OCI-M2 (cell line): ENCODE measurements at regions not wholly inside any gene's neighbourhood (a gene's known extent, or its start where the extent isn't known, plus 50 kb on each side); places are given as distances from the start of the nearest gene placed in this dataset.

Experiments used
- DNase-seq: peaks from one replicate; lab custom pipeline; 2025; ENCODE audit not compliant: unreplicated experiment; lab: John Stamatoyannopoulos, UW

DNA sequence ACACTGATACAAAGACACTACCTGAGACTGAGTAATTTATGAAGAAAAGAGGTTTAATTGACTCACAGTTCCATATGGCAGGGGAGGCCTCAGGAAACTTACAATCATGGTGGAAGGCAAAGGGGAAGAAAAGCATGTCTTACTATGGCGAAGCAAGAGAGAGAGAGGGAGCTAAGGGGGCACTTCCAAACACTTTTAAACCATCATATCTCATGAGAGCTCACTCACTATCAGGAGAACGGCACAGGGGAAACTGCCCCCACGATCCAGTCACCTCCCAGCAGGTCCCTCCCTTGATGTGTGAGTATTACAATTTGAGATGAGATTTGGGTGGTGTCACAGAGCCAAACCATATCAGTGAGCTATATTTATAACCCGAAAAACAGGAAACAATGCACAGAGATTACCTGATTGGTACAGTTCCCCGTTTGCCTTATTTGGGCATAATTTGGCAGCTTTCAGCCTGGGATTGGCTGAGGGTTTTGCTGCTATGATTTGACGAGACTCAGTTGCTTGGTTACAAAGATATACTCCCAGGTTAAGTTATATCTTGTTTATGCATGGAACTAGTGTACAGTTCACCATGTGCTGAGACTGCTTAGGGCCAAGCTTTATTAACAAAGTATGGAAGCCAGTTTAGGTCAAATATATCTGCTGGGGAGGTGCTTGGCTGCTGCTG lies 184.2 kb downstream of the NR2F2 start:
- no peak for DNase-seq

DNA sequence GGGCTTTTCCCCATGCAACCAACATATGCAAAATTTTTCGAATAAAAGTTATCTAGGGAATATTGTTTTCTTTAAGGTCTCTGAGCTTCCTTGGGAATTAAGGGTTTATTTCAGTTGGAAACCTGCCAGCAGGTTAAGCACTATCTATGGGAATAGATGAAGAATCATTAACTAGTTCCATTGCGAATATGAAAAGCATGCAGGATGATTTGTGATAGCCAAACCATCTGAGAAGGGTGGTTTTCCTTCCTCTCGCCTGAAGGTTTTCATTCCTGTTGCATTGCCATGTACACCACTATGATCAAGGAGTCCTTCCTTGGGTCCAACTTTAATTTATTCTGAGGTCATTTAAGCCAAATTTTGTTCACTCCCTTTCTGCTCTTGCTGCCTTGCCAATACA lies 184.9 kb downstream of the NR2F2 start:
- DNase-seq = no peak

DNA sequence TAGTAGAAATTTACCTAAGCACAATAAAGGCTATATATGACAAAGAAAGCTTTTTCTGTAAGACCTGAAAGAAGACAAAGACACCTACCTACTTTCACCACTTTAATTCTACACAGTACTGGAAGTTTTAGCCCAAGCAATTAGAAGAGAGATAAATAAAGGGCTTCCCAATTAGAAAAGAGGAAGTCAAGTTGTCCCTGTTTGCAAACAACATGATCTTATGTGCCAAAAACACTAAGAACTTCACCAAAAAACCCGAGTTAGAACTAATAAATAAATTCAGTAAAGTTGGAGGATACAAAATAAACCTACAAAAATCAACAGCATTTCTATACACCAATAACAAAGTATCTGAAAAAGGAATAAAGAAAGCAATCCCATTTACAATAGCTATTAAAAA lies 190.9 kb downstream of the NR2F2 start:
- DNase-seq = no peak

DNA sequence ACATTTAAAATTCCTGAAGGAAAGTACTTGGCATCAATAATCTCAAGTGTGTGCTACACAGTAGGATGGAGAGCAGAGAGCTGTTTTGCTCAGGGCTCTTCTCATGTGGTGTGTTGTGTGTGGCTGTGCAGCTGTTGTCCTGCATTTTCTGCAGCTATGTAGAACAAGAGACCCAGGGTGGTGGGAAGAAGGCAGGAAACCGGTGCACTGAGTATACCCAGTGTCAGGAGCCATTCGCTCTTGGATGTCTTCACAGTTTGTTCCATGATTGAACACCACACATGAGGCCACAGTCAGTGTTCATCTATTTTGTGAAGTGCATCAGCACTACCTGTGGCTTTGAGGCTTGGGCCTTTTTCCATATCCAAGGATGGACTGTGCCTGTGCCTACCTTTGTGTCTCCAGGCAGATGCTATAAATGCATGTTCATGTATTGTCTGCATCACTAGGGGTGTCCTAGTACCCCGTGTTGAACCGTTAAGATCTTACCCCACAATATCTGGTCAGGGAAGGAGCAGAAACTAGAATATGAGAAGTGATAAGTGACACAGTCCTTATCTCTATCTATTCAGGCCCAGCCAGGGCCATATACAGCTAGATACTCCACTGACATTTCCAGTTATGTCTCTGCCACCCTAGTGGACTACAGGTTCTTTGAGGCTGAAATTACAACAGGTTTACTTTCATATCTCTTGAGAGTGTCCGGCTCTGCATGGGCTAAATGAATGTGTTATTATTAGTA lies 194.3 kb downstream of the NR2F2 start:
- no peak for DNase-seq

DNA sequence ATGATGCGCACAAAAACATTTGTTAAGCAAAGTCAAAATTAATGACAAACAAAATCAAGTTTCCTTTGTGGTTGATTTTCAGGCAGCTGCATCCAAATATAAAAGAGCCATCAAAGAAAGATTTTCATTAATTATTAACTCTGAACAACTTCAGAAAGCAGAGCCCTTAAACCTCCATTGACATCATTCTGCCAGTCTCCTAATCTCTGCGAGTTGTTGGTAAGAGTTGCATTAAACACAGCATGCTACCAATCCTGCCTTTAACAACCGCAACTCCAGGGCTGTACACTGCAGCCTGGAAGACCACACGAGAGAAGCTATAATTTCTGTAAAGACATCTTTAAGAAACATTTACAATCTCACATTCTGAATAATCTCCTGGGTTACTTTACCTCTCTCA lies 204.6 kb downstream of the NR2F2 start:
- DNase-seq = no peak

DNA sequence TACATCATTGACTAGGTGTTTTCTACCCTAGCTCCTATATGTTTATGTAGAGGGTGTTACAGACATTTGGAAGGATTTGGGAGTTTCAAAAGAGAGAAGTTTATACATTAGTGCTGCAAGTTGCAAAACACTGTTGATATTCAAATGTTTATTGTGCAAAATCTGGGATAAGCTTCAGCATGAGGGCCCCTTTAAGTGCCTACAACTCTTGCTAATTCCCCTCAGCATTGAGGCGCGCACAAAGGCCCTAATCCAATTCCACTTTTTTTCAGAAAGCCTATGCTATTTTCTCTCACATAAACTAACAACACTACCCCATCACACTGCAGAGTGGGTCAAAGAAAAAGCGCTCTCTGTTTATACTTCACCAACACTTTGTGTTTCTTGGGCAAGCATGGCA lies 208.0 kb downstream of the NR2F2 start:
- no peak for DNase-seq

DNA sequence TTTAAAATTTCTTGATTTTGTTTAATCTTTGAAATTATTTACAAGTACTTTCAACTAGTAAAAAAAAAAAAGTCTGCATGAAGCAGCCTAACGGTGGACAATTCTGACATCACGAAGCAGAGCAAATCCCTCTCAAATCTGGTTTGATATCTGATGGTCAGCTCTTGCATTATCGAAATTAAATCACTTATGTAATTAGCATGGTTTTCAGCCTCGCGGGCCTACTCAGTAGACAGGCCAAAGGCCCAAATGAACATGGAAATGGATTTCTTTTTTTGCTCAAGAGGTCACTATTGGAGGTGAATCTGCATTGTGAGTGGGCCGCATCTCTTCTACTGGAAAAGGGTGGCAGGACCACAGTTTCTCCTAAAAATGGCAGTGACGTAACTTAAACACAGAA lies 209.8 kb downstream of the NR2F2 start:
- no peak for DNase-seq

DNA sequence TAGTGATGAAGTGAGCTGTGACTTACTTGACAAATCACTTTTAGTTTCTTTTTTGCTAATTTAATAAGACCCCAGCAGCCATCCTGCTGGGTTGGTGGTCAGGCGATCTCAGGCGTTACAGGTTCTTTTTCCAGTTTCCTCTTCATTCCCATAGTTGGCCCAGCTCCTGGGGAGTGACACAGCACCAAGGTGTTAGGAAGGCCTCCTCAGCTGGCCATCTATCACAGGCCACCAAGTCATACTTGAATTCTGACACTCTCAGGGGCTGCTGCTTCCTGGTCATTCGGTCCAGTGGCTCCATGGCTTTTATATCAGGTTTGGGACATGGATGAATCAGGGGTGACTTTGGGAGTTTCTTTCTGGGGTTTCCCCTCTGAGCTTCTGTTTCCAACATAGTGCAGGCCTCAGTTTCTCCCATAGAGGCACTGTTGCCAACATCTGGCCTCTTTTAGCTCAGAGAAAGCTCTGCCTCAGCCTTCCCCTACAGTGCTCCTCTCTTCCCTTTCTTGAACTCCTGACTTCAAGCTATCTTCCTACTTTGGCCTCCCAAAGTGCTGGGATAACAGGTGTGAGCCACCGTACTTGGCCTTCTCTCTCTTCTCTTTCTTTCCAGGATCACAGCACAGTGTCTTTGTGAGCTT lies 211.8 kb downstream of the NR2F2 start:
- DNase-seq = no peak

DNA sequence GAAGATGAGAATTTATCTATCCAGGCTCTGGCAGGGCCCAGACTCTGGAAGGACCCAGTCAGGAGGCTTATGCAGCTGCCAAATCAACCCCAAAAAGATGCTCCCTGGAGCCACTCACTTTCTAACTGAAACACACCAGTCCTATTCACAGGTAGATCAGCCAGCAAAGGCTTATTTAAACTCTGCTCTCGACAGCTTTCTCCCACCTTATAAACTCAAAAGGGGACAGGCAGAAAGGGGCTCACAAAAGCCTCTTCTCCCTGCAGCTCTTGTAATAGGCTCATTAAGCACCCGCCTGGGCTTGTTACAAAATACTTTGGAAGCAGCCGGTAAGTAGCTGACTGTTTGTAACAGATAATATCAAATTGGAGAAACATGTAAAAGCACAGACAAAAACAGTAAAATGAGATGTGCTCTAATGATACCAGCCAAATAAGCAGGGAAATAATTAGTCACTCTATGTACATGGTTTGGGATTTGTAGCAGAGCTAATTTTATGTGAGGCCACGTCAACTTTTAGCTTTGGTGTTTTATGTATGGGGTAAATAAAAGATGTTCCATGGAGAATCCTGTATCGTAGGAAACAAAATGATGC lies 213.8 kb downstream of the NR2F2 start:
- DNase-seq = no peak

DNA sequence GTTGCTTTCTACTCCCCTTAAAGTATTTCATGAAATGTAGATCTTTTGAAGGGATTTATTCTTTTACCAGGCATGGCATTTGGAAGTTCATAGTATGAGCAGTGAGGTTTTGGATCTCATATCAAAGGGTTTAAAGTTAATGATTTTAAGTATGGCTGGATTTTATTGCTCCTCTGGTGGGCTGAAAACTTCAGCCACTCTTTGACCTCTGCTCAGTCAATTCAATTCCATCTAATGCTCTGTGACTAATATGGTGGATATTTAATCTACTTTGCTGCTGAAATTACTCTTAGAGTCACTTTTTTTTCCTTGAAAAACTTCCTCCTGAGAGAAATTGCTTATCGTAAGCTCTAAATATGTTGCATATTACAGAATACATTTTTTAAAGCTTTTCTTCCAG lies 218.6 kb downstream of the NR2F2 start:
- DNase-seq = no peak

DNA sequence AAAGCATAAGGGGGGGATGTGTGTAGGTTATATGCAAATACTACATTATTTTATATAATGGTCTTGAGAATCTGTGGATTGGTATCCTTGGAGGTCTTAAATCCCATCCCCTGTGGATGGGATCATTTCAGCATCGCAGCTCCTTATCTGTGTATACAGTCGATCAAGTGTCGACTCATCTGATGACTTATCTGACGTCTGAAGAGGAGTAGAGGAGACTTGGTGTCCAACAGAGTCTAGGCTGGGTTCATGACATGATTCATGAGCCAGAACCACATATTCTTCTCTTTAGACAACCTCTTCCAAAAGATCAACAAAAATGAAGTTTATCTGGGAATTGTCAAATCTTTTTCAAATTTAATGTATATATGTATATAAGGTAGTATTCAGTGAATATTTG lies 220.7 kb downstream of the NR2F2 start:
- DNase-seq = no peak

DNA sequence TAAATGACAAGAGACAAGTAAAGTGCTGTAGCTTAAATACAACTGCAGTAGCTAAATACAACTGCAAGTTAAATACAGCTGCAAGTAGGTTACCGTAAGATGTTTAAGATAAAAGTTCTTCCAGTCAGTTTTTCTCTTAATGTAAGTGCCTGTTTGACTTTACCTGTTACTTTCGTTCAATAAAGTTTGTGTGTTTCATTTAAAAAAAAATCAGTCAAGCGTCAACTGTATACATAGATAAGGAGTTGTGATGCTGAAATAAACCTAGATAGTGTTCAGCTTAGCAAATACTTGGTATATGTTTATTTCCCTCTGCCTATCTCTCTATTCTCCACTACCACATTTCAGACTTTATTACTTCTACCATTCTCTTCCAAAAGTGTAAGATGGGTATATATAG lies 221.2 kb downstream of the NR2F2 start:
- no peak for DNase-seq

DNA sequence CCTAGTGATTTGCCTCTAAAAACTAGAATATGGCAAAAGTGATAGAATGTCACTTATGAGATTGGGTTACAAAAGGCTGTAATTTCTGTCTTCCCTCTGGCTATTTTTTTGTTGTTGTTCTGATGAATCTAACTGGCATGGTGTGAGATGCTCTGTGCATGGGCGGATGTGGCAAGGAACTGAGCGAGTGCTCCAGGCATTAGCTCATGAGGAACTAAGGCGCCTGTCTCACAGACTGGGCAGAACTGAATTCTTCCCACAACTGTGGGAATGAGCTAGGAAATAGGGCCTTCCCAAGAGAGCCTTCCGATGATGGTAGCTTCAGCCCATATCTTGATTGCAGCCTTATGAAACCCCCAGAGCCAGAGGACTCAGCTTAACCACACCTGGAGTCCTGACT lies 222.5 kb downstream of the NR2F2 start:
- DNase-seq = no peak

DNA sequence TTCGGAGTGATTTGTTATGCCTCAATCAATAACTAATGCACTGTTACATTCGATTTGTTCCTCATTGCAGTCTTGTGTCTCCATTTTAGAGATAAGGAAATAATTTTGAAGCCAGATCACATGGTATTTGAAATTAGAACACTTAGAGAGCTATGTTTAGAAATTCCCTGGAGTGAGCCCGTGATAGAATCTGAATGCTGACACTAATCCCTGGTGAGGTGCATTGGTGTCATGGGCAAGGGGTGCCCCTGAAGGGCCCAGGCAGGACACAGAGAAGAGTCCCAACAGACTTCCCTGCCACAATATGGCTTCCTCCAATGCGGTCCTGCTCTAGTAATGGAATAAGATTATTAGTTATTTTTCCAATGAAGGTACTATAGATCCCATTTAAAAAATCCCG lies 223.0 kb downstream of the NR2F2 start:
- no peak for DNase-seq

DNA sequence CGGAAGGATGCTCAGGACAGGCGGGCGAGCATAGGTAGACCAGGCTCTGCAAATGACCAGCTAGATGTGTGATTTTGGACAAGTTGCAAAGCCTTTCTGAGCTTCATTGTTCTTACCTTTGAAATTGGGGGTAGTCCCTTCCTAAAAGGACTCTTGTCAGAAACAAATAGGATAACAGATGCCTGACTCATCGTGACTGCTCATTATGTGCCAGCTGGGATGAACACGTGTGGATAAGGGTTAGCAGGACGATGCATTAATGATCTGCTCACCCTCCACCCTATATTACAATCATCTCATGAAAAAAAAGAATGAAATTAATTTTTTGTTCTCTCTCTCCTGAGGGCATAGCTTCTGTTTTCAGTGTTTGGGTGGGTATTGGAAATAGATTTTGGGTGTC lies 223.4 kb downstream of the NR2F2 start:
- DNase-seq = no peak

DNA sequence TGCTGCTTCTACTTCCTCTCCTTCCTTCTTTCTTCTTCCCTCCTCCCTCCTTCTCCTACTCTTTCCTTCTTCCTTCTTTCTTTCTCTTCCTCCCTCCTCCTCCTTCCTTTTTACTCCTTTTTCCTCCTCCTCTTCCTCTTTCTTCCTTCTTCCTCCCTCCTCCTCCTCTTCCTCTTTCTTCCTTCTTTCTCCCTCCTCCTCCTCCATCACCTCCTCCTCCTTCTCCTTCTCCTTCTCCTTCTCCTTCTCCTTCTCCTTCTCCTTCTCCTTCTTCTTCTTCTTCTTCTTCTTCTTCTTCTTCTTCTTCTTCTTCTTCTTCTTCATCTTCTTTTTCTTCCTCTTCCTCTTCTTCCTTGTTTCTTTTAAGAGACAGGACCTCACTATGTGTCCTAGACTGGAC lies 224.0 kb downstream of the NR2F2 start:
- DNase-seq = no peak

DNA sequence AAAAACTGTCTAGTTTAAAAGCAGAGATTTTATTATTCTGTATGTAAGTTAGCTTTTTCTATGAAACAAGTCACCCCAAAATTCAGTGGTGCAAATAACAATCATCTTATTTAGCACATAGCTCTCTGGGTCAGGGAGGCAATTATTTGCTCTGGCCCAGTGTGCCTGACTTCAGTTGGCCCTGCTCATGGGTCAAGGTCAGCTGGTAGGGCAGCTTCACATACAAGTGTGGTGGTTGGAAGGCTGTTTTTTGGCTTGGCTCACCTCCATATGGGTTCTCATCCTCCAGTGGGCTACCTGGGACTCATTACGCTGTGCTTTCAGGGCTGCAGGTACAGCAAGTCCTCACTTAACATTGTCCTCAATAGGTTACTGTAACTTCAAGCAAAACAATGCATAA lies 228.6 kb downstream of the NR2F2 start:
- no peak for DNase-seq

DNA sequence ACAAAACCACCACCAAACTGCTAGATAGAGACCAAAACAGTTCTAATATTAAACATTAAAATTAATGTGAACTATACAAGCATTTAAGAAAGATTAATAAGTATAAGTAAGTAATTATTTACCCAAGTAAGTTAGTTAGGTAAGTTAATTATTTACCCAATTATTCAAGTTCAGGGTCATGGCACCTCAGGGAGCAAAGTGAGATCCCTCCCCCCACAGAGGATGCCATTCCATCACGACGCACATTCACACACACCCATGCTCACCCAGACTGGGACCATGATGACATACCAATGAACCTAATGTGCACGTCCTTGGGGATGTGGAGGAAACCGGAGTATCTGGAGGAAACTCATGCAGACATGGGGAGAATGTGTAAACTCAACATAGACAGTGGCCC lies 229.1 kb downstream of the NR2F2 start:
- DNase-seq = no peak

DNA sequence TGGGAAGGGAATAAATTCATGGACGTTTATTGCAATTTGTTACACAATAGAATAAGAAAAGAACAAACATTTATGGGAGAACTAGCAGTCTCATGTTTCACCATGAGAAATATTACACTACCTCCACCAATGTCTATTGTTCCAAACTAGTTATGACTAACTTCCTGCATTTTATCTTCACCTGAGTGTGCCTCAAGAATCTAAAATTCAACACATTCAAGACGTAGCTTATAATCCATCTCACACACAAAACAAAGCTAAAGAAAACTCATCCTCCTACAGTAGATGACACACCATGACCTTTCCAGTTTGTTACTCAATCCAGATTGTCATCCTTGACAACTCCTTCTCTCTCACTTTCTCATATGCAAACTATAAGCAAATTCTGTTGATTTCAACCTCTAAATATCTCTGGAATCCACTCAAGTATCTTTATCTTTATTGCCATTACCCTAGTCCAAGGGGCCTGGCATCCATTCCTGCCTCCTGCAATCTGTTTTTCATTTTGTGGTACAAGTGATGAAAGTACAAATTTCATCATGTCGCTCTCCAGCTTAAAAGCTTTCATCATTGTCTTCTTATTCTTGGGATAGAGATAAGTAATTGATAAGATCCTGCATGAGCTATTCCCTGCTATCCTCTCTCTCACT lies 229.9 kb downstream of the NR2F2 start:
- no peak for DNase-seq

DNA sequence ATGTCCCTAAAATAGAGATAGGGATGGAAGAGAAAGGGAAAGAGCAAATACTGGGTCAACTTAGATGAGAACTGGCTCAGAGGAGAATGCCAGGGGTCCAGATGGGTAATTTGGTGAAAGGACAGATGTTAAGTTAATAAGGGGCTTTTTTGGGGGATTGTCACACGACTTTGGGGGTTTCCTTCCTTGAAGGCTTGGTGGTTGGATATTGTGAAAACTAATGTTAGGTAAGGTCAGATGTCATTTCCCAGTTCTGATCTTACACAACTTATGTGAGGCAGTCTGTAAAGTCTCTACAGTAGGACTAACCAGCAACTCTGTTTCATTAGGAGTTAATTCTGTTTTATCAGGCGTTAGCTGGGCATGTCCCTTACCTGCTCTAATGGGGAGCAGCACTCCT lies 231.1 kb downstream of the NR2F2 start:
- DNase-seq = no peak

DNA sequence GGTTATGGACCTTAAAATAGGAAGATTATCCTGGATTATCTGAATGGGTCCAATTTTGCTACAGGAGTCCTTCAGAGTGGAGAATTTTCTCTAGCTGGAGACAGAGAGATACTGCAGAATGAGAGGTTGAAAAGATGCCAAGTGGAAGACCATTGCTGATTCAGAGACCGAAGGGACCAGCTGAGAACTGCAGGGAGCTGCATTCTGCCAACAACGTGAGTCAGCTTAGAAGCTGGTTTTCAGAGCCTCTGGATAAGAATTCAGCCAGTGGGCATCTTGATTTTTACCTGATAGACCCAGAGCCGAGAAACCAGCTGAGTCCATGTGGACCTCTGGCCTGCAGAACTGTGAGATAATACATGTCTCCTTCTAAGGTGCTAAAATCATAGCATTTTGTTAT lies 234.0 kb downstream of the NR2F2 start:
- DNase-seq = no peak

DNA sequence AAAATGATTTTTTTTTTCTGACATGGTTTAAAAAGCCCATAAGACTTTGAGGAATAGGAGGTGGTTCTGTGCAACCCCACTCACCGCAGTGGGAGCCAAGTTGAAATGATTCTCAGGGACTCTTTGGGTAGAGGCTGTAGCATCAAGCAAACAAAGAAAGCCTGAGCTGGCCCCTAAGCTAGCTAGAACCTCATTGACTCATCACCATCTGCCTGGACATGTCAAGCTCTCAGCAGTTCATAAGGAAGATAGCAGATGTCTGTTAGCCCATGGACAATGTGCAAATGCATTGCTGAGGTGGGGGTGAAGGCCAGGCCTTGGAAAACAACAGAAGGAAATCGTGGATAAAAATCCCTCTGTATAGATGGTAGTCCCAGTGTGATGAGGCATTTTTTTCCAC lies 234.8 kb downstream of the NR2F2 start:
- no peak for DNase-seq
